ENCODE measurements at regions not wholly inside any gene's neighbourhood (a gene's known extent, or its start where the extent isn't known, plus 50 kb on each side); places are given as distances from the start of the nearest gene placed in this dataset.

GRCh38 chr1:78419309-78419708 lies 71.5 kb upstream of the PTGFR start:
- DNase-seq (ENCODE audit: low spot score): no peak
- Histone ChIP-seq H3K27me3 (no peaks in the 10 kb centered on the region), H4K20me1 (ENCODE audit: low read depth) (no peaks in the 10 kb centered on the region), H2AFZ (replicated peaks) (no peak overlapping the region), H3K27ac (no peak overlapping the region), H3K9ac (no peak overlapping the region), H3K4me2 (no peak overlapping the region), H3K79me2 (ENCODE audit: low read depth) (no peaks in the 10 kb centered on the region), H3K4me3 (no peak overlapping the region), H3K9me3 (ENCODE audit: low read depth) (no peaks in the 10 kb centered on the region), H3K4me1 (no peaks in the 10 kb centered on the region), H3F3A (ENCODE audit: low read depth) (no peaks in the 10 kb centered on the region), H3K36me3 (no peaks in the 10 kb centered on the region)
- Mint-ChIP-seq H3K4me1 (no peaks in the 10 kb centered on the region), H3K27ac (no peak overlapping the region), H3K27me3 (ENCODE audit: insufficient read depth, low read depth) (no peaks in the 10 kb centered on the region), H3K9me3 (no peaks in the 10 kb centered on the region), H3K36me3 (no peaks in the 10 kb centered on the region), H3K4me3 (no peak overlapping the region)
- no peak for TF ChIP-seq EZH2 (IDR thresholded peaks at IDR 0.05)
- TF ChIP-seq EZH2phosphoT487 (IDR thresholded peaks at IDR 0.05): no peak
- TF ChIP-seq CTCF (IDR thresholded peaks at IDR 0.05): no peak

GRCh38 chr1:78420181-78420580 lies 70.6 kb upstream of the PTGFR start:
- H2AFZ ChIP-seq (replicated peaks): no peak overlapping the region

GRCh38 chr1:78420688-78421087 lies 70.1 kb upstream of the PTGFR start:
- Mint-ChIP-seq H3K36me3 (no peaks in the 10 kb centered on the region), H3K9me3 (no peaks in the 10 kb centered on the region), H3K27ac (no peak overlapping the region), H3K4me1 (no peaks in the 10 kb centered on the region), H3K27me3 (ENCODE audit: insufficient read depth, low read depth) (no peaks in the 10 kb centered on the region), H3K4me3 (no peak overlapping the region)
- no peaks in the 10 kb centered on the region for H3K27me3 ChIP-seq
- no peaks in the 10 kb centered on the region for H3K4me1 ChIP-seq
- H4K20me1 ChIP-seq (ENCODE audit: low read depth): no peaks in the 10 kb centered on the region
- H3K27ac ChIP-seq: no peak overlapping the region
- no peak for TF ChIP-seq CTCF (IDR thresholded peaks at IDR 0.05)
- no peak for TF ChIP-seq EZH2 (IDR thresholded peaks at IDR 0.05)
- TF ChIP-seq EZH2phosphoT487 (IDR thresholded peaks at IDR 0.05): no peak
- H3K4me3 ChIP-seq: no peak overlapping the region
- H2AFZ ChIP-seq (replicated peaks): no peak overlapping the region
- no peaks in the 10 kb centered on the region for H3F3A ChIP-seq (ENCODE audit: low read depth)
- no peak overlapping the region for H3K9ac ChIP-seq
- H3K9me3 ChIP-seq (ENCODE audit: low read depth): no peaks in the 10 kb centered on the region
- H3K4me2 ChIP-seq: no peak overlapping the region
- no peaks in the 10 kb centered on the region for H3K36me3 ChIP-seq
- DNase-seq (ENCODE audit: low spot score): no peak
- no peaks in the 10 kb centered on the region for H3K79me2 ChIP-seq (ENCODE audit: low read depth)

More at GRCh38 chr1:78420181-78420580, 70.6 kb upstream of the PTGFR start:
- Mint-ChIP-seq H3K4me3 (no peak overlapping the region), H3K27ac (no peak overlapping the region), H3K36me3 (no peaks in the 10 kb centered on the region), H3K9me3 (no peaks in the 10 kb centered on the region), H3K27me3 (ENCODE audit: insufficient read depth, low read depth) (no peaks in the 10 kb centered on the region), H3K4me1 (no peaks in the 10 kb centered on the region)
- Histone ChIP-seq H3K4me2 (no peak overlapping the region), H3F3A (ENCODE audit: low read depth) (no peaks in the 10 kb centered on the region), H3K9me3 (ENCODE audit: low read depth) (no peaks in the 10 kb centered on the region), H3K9ac (no peak overlapping the region), H3K27ac (no peak overlapping the region), H3K36me3 (no peaks in the 10 kb centered on the region), H3K27me3 (no peaks in the 10 kb centered on the region), H3K4me3 (no peak overlapping the region), H3K4me1 (no peaks in the 10 kb centered on the region), H4K20me1 (ENCODE audit: low read depth) (no peaks in the 10 kb centered on the region), H3K79me2 (ENCODE audit: low read depth) (no peaks in the 10 kb centered on the region)
- no peak for DNase-seq (ENCODE audit: low spot score)
- TF ChIP-seq CTCF (IDR thresholded peaks at IDR 0.05) (no peak), EZH2phosphoT487 (IDR thresholded peaks at IDR 0.05) (no peak), EZH2 (IDR thresholded peaks at IDR 0.05) (no peak)
